CD4-positive, alpha-beta memory T cell (primary cell): ENCODE measurements at regions not wholly inside any gene's neighbourhood (a gene's known extent, or its start where the extent isn't known, plus 50 kb on each side); places are given as distances from the start of the nearest gene placed in this dataset.

Experiments
- CTCF ChIA-PET: fragments of 350-600 bp; sonication (Branson Sonifier 250); formaldehyde crosslinking; loops from one replicate; lab custom pipeline; 2021; ENCODE audit warnings: inconsistent platforms; ENCODE audit not compliant: partially characterized antibody; lab: Charles Lee
- POLR2A ChIA-PET: fragments of 350-600 bp; sonication (Branson Sonifier 250); formaldehyde crosslinking; loops from one replicate; lab custom pipeline; 2021; ENCODE audit not compliant: partially characterized antibody; lab: Charles Lee
- DNase-seq, 5 donors: peaks; one replicate each; pipeline versions ENCODE4 v3.0.0 to v3.0.0-alpha.2; 2020 to 2022; ENCODE audit warnings: mixed read lengths in 1 of 5
- H3K27ac ChIP-seq: one replicate; pipeline ENCODE4 v1.7.0; 2013; ENCODE audit warnings: low read depth, low read length
- H3K27me3 ChIP-seq: 2 replicates; pipeline ENCODE4 v1.7.0; 2013; ENCODE audit warnings: mild to moderate bottlenecking, low read length, moderate library complexity; ENCODE audit not compliant: insufficient read depth
- H3K36me3 ChIP-seq: 2 replicates; pipeline ENCODE4 v1.7.0; 2013; ENCODE audit warnings: mild to moderate bottlenecking, low read length, moderate library complexity; ENCODE audit not compliant: insufficient read depth
- H3K4me1 ChIP-seq: 2 replicates; pipeline ENCODE4 v1.7.0; 2013; ENCODE audit warnings: mild to moderate bottlenecking, low read length, moderate library complexity; ENCODE audit not compliant: insufficient read depth
- H3K4me3 ChIP-seq, 2 donors: one replicate each; pipeline ENCODE4 v1.7.0; 2013; ENCODE audit warnings: low read length in 2 of 2, mild to moderate bottlenecking in 1 of 2
- H3K9me3 ChIP-seq, 2 donors: one replicate each; pipeline ENCODE4 v1.7.0; 2013; ENCODE audit warnings: low read length in 2 of 2, control low read depth in 1 of 2; ENCODE audit not compliant: control insufficient read depth in 1 of 2
- H3K27ac Mint-ChIP-seq, 7 donors: one replicate each; pipeline ENCODE4 v1.8.0; 2020 to 2021; ENCODE audit warnings: mixed read lengths in 7 of 7, mild to moderate bottlenecking in 6 of 7, inconsistent platforms in 3 of 7, moderate library complexity in 3 of 7
- H3K27me3 Mint-ChIP-seq, 2 donors: one replicate each; pipeline ENCODE4 v1.8.0; 2020 to 2021; ENCODE audit warnings: mixed read lengths in 2 of 2
- H3K36me3 Mint-ChIP-seq, 2 donors: one replicate each; pipeline ENCODE4 v1.8.0; 2020 to 2021; ENCODE audit warnings: mixed read lengths in 2 of 2, inconsistent platforms in 1 of 2, mild to moderate bottlenecking in 1 of 2
- H3K4me1 Mint-ChIP-seq, 4 donors: one replicate each; pipeline ENCODE4 v1.8.0; 2020 to 2021; ENCODE audit warnings: mixed read lengths in 4 of 4, mild to moderate bottlenecking in 1 of 4
- H3K4me3 Mint-ChIP-seq, 8 donors: one replicate each; pipeline ENCODE4 v1.8.0; 2020 to 2021; ENCODE audit warnings: mixed read lengths in 8 of 8, mild to moderate bottlenecking in 7 of 8, moderate library complexity in 6 of 8, inconsistent platforms in 3 of 8
- H3K9me3 Mint-ChIP-seq, 8 donors: one replicate each; pipeline ENCODE4 v1.8.0; 2020 to 2021; ENCODE audit warnings: mixed read lengths in 8 of 8, mild to moderate bottlenecking in 5 of 8, inconsistent platforms in 3 of 8, moderate library complexity in 1 of 8
- intact Hi-C: fragments of 100-400 bp; cut with micrococcal nuclease; formaldehyde crosslinking; loops from one replicate; pipeline ENCODE4 v1.15.1; 2023

DNA sequence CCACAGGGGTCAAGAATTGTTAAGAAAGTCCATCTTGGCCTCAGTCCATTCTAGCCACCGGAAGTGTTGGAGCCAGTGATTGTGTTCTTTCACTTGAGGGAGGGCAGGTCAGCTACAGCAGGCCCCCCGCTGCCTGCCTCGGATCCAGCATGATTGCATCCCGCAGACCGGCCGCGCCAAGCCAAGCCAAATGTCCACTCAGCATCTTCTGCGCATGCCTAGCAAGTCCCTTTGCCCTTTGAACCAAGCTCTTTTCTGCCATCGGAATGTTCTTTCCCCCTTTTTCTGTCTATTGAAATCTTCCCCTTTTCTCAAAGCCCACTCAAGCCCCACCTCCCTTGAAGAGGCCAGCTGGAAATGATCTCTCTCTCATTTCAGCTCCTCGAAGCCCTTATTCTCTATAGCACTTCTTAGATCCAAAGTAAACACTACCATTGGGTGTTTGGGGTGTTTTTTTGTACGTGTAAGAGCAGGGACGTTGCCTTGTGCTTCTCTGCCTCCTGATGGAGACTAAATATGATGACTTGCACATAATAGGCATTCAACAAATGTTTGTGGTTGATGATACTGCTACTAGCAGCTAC, 147.8 kb upstream of the BCOR start:
- intact Hi-C loops = no loop called here
- no peak for DNase-seq
- CTCF ChIA-PET = no interaction called here

DNA sequence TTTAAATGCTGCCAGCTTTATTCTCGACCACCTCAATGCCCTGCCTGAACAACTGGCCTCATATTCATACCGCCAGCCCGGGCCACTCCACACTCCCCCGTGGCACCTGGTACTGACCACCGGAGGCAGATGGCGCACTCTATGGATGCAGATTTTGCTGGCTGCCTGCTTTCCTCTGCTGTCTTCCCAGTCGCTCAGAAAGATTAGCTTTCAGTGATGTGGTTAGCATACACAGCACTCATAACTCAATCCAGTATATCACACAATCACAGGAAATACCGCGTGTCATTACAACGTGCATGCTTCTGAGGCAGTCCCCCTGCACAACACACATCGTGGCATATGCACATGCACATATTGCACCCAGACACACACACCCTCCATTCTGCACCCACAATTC, 147.2 kb upstream of the BCOR start:
- peak overlapping the region in 2 of 8 donors; percentile 15 to 16 for H3K4me3 Mint-ChIP-seq
- no peaks in the 10 kb centered on the region for H3K27me3 ChIP-seq

More for the DNA sequence above, 147.8 kb upstream of the BCOR start:
- H3K4me3 ChIP-seq = no peak overlapping the region
- H3K27ac Mint-ChIP-seq = peak overlapping the region in 1 of 7 donors; percentile 39
- H3K4me3 Mint-ChIP-seq = peak overlapping the region in 2 of 8 donors; percentile 14 to 27
- no peaks in the 10 kb centered on the region for H3K27me3 ChIP-seq
- peaks cover 5 to 10% (median 9%) of the 10 kb centered on the region in 4 donors for H3K4me1 Mint-ChIP-seq
- peaks cover 0 to 3% (median 0%) of the 10 kb centered on the region in 8 donors for H3K9me3 Mint-ChIP-seq
- no peaks in the 10 kb centered on the region for H3K36me3 Mint-ChIP-seq
- peaks cover 9% of the 10 kb centered on the region for H3K4me1 ChIP-seq
- H3K36me3 ChIP-seq = no peaks in the 10 kb centered on the region
- POLR2A ChIA-PET = interaction anchor here (0.8 kb wide), 1 partner anchor 69 kb away, joined by 3 read pairs; no protein-coding TSS in a partner anchor
- H3K27me3 Mint-ChIP-seq = peaks cover 0 to 2% of the 10 kb centered on the region in 2 donors
- no peak overlapping the region for H3K27ac ChIP-seq
- H3K9me3 ChIP-seq = no peaks in the 10 kb centered on the region

DNA sequence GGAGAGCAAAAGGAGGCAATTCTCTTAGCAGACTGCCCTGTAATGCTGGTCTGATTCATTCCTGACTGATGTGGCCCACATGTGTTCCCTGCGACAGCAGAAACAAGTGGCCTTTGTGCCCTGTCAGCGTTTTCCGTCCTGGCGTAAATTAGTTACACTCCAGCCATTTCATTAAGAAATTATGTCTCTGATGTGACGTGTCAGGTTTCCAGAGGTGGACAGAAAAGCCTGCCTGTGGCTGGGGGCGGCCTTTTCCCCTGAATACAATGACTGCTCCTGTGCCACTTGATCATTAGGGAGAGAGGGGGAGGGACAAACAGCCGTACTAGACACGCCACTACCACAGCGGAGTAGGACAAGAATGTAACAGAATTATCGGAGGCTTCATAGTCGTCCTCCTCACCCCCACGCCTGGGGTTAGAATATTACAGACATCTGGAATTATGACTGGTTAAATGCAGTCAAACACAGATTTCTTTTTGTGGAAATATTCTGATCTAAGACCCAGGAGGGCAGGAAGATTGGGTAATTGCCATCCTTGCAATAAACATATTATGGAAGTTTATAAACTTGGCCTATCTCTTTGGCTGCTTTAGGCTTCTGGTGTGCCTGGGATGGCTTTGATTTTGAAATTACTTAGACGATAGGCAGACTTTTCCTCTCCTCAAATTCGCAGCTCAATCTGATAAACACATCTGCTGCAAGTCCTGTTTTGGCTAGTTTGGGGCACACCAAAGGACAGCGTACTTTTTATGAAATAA, 146.2 kb upstream of the BCOR start:
- H3K27ac Mint-ChIP-seq = no peak overlapping the region
- DNase-seq = no peak
- no peaks in the 10 kb centered on the region for H3K36me3 ChIP-seq
- peaks cover 9% of the 10 kb centered on the region for H3K4me1 ChIP-seq
- H3K9me3 Mint-ChIP-seq = peaks cover 0 to 3% (median 0%) of the 10 kb centered on the region in 8 donors
- H3K4me1 Mint-ChIP-seq = peaks cover 5 to 10% (median 9%) of the 10 kb centered on the region in 4 donors
- intact Hi-C loops = no loop called here
- H3K27ac ChIP-seq = no peak overlapping the region
- H3K27me3 Mint-ChIP-seq = peaks cover 0 to 2% of the 10 kb centered on the region in 2 donors
- no peak overlapping the region for H3K4me3 Mint-ChIP-seq
- CTCF ChIA-PET = no interaction called here
- H3K4me3 ChIP-seq = no peak overlapping the region
- POLR2A ChIA-PET = no interaction called here
- no peaks in the 10 kb centered on the region for H3K36me3 Mint-ChIP-seq
- no peaks in the 10 kb centered on the region for H3K27me3 ChIP-seq
- H3K9me3 ChIP-seq = no peaks in the 10 kb centered on the region

More for the DNA sequence above, 147.2 kb upstream of the BCOR start:
- Histone ChIP-seq H3K36me3 (no peaks in the 10 kb centered on the region), H3K4me1 (peaks cover 9% of the 10 kb centered on the region), H3K4me3 (no peak overlapping the region), H3K9me3 (no peaks in the 10 kb centered on the region), H3K27ac (no peak overlapping the region)
- intact Hi-C loops = no loop called here
- Mint-ChIP-seq H3K9me3 (peaks cover 0 to 3% (median 0%) of the 10 kb centered on the region in 8 donors), H3K27ac (no peak overlapping the region), H3K36me3 (no peaks in the 10 kb centered on the region), H3K4me1 (peaks cover 5 to 10% (median 9%) of the 10 kb centered on the region in 4 donors), H3K27me3 (peaks cover 0 to 2% of the 10 kb centered on the region in 2 donors)
- peak in 1 of 5 donors; percentile 33 for DNase-seq
- CTCF ChIA-PET = no interaction called here
- POLR2A ChIA-PET = interaction anchor here (0.6 to 0.8 kb wide), 2 partner anchors 67 to 69 kb away, joined by 3 read pairs; no protein-coding TSS in a partner anchor

DNA sequence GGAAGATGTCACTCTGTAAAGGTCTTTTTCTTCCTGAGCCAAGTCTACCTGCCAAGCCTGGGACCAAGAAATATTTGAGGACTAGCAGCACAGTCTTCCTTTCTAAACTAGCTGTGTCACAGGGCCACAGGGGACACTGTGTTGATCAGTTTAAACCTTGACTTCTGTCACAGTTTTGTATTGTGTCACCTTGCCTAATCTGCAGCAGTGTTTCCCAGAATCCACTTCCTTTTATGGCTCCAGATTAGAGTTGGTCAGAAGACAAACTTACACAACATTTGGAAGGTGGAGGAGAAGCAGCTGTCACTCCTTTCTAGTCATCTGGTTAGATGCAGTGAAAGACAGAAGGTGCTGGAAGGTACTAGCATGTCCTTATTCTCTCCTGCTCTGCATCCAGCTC, 143.1 kb upstream of the BCOR start:
- H3K27ac ChIP-seq = no peak overlapping the region
- H3K4me1 ChIP-seq = peaks cover 9% of the 10 kb centered on the region
- ChIA-PET CTCF (no interaction called here), POLR2A (no interaction called here)
- intact Hi-C loops = no loop called here
- Mint-ChIP-seq H3K36me3 (no peaks in the 10 kb centered on the region), H3K4me3 (no peak overlapping the region), H3K9me3 (peaks cover 0 to 3% (median 0%) of the 10 kb centered on the region in 8 donors), H3K4me1 (peaks cover 5 to 10% (median 9%) of the 10 kb centered on the region in 4 donors), H3K27ac (no peak overlapping the region), H3K27me3 (peaks cover 0 to 2% of the 10 kb centered on the region in 2 donors)
- no peak overlapping the region for H3K4me3 ChIP-seq
- no peaks in the 10 kb centered on the region for H3K9me3 ChIP-seq
- DNase-seq = no peak
- no peaks in the 10 kb centered on the region for H3K27me3 ChIP-seq
- no peaks in the 10 kb centered on the region for H3K36me3 ChIP-seq

DNA sequence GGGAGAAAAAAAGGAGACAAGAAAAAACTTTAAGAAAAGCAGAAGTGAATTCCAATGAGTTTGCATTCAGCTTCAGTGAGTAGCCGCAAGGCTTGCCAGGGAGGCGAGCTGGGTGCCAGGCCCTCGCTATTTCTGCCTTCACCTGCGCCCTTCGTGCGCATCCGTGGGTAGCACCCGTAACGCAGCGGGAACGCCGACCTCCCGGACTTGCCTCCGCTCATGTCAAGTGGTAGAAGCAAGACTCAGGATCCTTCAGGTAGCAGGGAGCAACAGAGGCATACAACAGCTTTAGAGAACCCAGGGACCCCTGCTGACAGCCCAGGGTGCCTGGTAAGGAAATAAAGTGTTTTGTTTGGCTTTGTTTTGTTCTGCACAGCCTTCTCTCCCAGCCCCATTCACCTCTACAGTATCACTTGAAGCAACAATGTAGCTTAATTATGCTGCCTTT, 140.0 kb upstream of the BCOR start:
- no peak overlapping the region for H3K27ac Mint-ChIP-seq
- POLR2A ChIA-PET = no interaction called here
- DNase-seq = no peak

DNA sequence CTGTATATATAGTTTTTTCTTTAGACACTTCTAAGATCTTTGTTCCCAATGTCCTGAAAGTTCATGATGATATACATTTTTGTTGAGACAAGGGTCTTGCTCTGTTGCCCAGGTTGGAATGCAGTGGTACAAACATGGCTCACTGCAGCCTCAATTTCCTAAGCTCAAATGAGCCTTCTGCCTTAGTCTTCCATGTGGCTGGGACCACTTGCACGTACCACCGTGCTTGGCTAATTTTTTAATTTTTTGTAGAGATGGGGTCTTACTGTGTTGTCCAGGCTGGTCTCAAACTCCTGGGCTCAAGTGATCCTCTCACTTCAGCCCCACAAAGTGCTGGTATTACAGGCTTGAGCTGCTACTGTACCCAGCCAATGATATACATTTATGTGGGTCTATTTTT, 132.9 kb upstream of the BCOR start:
- H3K27me3 Mint-ChIP-seq = no peaks in the 10 kb centered on the region

More for the DNA sequence above, 140.0 kb upstream of the BCOR start:
- Histone ChIP-seq H3K4me3 (no peak overlapping the region), H3K27ac (no peak overlapping the region), H3K27me3 (no peaks in the 10 kb centered on the region), H3K4me1 (no peaks in the 10 kb centered on the region), H3K9me3 (no peaks in the 10 kb centered on the region), H3K36me3 (no peaks in the 10 kb centered on the region)
- intact Hi-C loops = no loop called here
- H3K9me3 Mint-ChIP-seq = peaks cover 0 to 3% (median 0%) of the 10 kb centered on the region in 8 donors
- H3K36me3 Mint-ChIP-seq = no peaks in the 10 kb centered on the region
- CTCF ChIA-PET = no interaction called here
- H3K4me1 Mint-ChIP-seq = no peaks in the 10 kb centered on the region
- no peaks in the 10 kb centered on the region for H3K27me3 Mint-ChIP-seq
- peak overlapping the region in 1 of 8 donors; percentile 21 for H3K4me3 Mint-ChIP-seq

DNA sequence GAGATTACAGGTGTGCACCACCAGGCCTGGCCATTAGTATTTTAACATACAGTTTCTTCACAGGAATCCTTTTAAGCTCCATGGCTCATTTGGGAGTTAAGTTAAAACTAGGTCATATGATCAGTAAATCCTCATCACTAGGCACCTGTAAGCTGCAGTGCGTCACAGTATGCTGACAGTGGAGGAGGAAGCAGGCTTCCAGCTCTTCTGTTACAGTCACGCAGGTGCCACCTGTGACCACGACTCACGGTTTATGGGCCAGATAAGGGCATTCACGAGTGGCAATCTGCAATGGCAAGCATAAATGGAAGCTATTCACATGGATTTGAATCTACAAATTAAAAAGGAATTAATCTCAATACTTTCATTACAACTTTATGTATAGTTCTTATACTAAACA, 129.4 kb upstream of the BCOR start:
- Histone ChIP-seq H3K4me3 (no peak overlapping the region), H3K9me3 (no peaks in the 10 kb centered on the region), H3K27me3 (no peaks in the 10 kb centered on the region), H3K27ac (no peak overlapping the region), H3K4me1 (no peaks in the 10 kb centered on the region), H3K36me3 (no peaks in the 10 kb centered on the region)
- POLR2A ChIA-PET = interaction anchor here (0.6 kb wide), 1 partner anchor 58 kb away, joined by 3 read pairs; no protein-coding TSS in a partner anchor
- Mint-ChIP-seq H3K27ac (no peak overlapping the region), H3K36me3 (no peaks in the 10 kb centered on the region), H3K4me3 (no peak overlapping the region), H3K27me3 (no peaks in the 10 kb centered on the region), H3K9me3 (peaks cover 0 to 8% (median 4%) of the 10 kb centered on the region in 8 donors), H3K4me1 (no peaks in the 10 kb centered on the region)
- CTCF ChIA-PET = no interaction called here
- intact Hi-C loops = no loop called here
- DNase-seq = no peak

More for the DNA sequence above, 132.9 kb upstream of the BCOR start:
- no peaks in the 10 kb centered on the region for H3K9me3 ChIP-seq
- no peak overlapping the region for H3K27ac ChIP-seq
- intact Hi-C loops = no loop called here
- CTCF ChIA-PET = no interaction called here
- Mint-ChIP-seq H3K4me3 (no peak overlapping the region), H3K4me1 (no peaks in the 10 kb centered on the region), H3K9me3 (peaks cover 0 to 1% (median 0%) of the 10 kb centered on the region in 8 donors), H3K27ac (no peak overlapping the region), H3K36me3 (no peaks in the 10 kb centered on the region)
- DNase-seq = no peak
- H3K4me3 ChIP-seq = no peak overlapping the region
- no peaks in the 10 kb centered on the region for H3K4me1 ChIP-seq
- no peaks in the 10 kb centered on the region for H3K36me3 ChIP-seq
- H3K27me3 ChIP-seq = no peaks in the 10 kb centered on the region
- POLR2A ChIA-PET = no interaction called here
